Kidney (tissue), 13 donors: ENCODE measurements at regions not wholly inside any gene's neighbourhood (a gene's known extent, or its start where the extent isn't known, plus 50 kb on each side); places are given as distances from the start of the nearest gene placed in this dataset.

Experiments used
- DNase-seq, 5 donors: peaks; one replicate each; pipeline ENCODE4 v3.0.0-alpha.2; 2013 to 2020
- FAIRE-seq: peaks from 2 replicates; lab custom pipeline; 2012; peaks lifted over from hg19 to GRCh38; lab: Jason Lieb, UNC
- H3K27ac ChIP-seq, 2 donors: one replicate each; pipeline ENCODE4 v1.7.0; 2013; ENCODE audit warnings: low read depth in 2 of 2, low read length in 2 of 2, inconsistent platforms in 1 of 2
- H3K27me3 ChIP-seq: one replicate; pipeline ENCODE4 v1.7.1; 2013; ENCODE audit warnings: low read length, inconsistent platforms; ENCODE audit not compliant: control insufficient read depth, insufficient read depth
- H3K36me3 ChIP-seq, 3 donors: one replicate each; pipeline versions ENCODE4 v1.7.0 to v1.7.1; 2013; ENCODE audit warnings: low read length in 3 of 3, control low read depth in 1 of 3, inconsistent platforms in 1 of 3; ENCODE audit not compliant: insufficient read depth in 3 of 3, control insufficient read depth in 2 of 3
- H3K4me1 ChIP-seq, 3 donors: one replicate each; pipeline versions ENCODE4 v1.7.0 to v1.7.1; 2013; ENCODE audit warnings: low read length in 3 of 3, inconsistent platforms in 1 of 3, low read depth in 1 of 3; ENCODE audit not compliant: control insufficient read depth in 2 of 3, insufficient read depth in 2 of 3
- H3K4me3 ChIP-seq, 3 donors: one replicate each; pipeline versions ENCODE4 v1.7.0 to v1.8.1; 2013; ENCODE audit warnings: low read length in 3 of 3, control low read depth in 1 of 3, inconsistent platforms in 1 of 3
- H3K9ac ChIP-seq, 3 donors: one replicate each; pipeline versions ENCODE4 v1.7.0 to v1.7.1; 2013; ENCODE audit warnings: low read length in 3 of 3, control low read depth in 1 of 3, inconsistent platforms in 1 of 3
- H3K9me3 ChIP-seq, 3 donors: one replicate each; pipeline versions ENCODE4 v1.7.0 to v1.7.1; 2013; ENCODE audit warnings: low read length in 3 of 3, control low read depth in 1 of 3, inconsistent platforms in 1 of 3; ENCODE audit not compliant: control insufficient read depth in 2 of 3, insufficient read depth in 1 of 3
- CTCF ChIP-seq: IDR thresholded peaks from 3 replicates; pipeline ENCODE4 v1.5.1; 2012; ENCODE audit warnings: mild to moderate bottlenecking, moderate library complexity, borderline replicate concordance; ENCODE audit not compliant: insufficient read depth; ENCODE audit errors: extremely low read depth
- intact Hi-C: fragments of 100-400 bp; cut with DNase I; formaldehyde crosslinking; loops from one replicate; pipeline ENCODE4 v1.11.1; 2022
- donor health status: control.
- donor health status: control.
- donor health status: control.
- donor health status: control.
- donor health status: control.
- donor health status: DM: yes; HTN: yes; CAD: no.
- donor health status: Normal renal cell carcinoma (clear cell type).

GRCh38 chr1:108038653-108039236, 73.8 kb upstream of the VAV3 start:
- DNase-seq, result no peak
- Histone ChIP-seq H3K4me3 (no peak overlapping the region), H3K9ac (no peak overlapping the region), H3K27ac (no peak overlapping the region), H3K4me1 (peaks cover 0 to 9% (median 6%) of the 10 kb centered on the region in 3 donors), H3K36me3 (no peaks in the 10 kb centered on the region), H3K9me3 (no peaks in the 10 kb centered on the region), H3K27me3 (no peaks in the 10 kb centered on the region)
- no peak for FAIRE-seq
- TF ChIP-seq CTCF, result no peak
- intact Hi-C loops, result no loop called here

DNA sequence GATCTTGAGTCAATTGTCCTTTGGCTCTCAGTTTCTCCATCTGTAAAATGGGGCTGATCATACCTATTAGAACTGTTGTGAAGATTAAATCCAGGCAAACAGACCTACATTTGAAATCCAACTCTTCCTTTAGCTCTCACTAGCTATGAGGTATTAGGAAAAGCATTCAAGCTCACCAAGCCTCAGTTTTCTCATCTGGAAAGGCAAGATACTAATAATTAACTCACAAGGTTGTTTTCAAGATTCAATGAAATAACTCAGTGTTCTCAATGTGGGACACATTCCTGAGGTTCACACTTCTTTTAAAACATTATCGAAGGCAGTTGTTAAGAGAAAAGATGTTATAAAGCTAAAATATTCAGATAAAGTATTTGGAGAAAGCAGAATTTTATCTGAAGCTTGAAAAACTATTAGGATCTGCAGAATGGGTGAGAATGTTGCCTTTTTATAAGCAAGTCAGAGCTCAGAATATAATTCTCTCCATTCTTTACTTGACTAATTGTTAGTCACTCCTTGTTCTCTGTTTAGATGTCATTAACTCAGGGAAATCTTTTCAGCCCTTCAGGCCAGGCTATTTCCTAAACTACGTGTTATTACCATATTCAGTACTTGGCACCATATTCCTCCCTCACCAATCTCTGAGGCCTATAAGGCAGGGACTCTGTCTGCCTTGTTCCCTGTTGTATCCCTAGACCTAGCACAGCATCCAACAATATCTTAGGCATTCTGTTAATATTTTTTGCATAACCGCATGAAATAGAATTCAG, 72.0 kb upstream of the VAV3 start:
- H3K27ac ChIP-seq, result no peak overlapping the region

GRCh38 chr1:108034396-108034795, 69.4 kb upstream of the VAV3 start:
- no peak overlapping the region for H3K4me3 ChIP-seq
- H3K9ac ChIP-seq, result no peak overlapping the region
- TF ChIP-seq CTCF, result no peak
- H3K4me1 ChIP-seq, result peaks cover 0 to 9% (median 2%) of the 10 kb centered on the region in 3 donors
- H3K36me3 ChIP-seq, result no peaks in the 10 kb centered on the region
- DNase-seq, result no peak
- no peak for FAIRE-seq
- no peak overlapping the region for H3K27ac ChIP-seq
- H3K9me3 ChIP-seq, result no peaks in the 10 kb centered on the region
- intact Hi-C loops, result no loop called here
- no peaks in the 10 kb centered on the region for H3K27me3 ChIP-seq

More for the DNA sequence above, 72.0 kb upstream of the VAV3 start:
- no peak for TF ChIP-seq CTCF
- Histone ChIP-seq H3K9ac (no peak overlapping the region), H3K9me3 (no peaks in the 10 kb centered on the region), H3K4me1 (peaks cover 0 to 9% (median 6%) of the 10 kb centered on the region in 3 donors), H3K36me3 (no peaks in the 10 kb centered on the region), H3K4me3 (no peak overlapping the region), H3K27me3 (no peaks in the 10 kb centered on the region)
- DNase-seq (no peak), FAIRE-seq (no peak)
- intact Hi-C loops, result no loop called here
